Lower leg skin (tissue), 3 donors: ENCODE measurements at regions not wholly inside any gene's neighbourhood (a gene's known extent, or its start where the extent isn't known, plus 50 kb on each side); places are given as distances from the start of the nearest gene placed in this dataset.

Source experiments
- CTCF ChIP-seq, 3 donors: fragments of 450-650 bp; IDR thresholded peaks; one replicate each; pipeline ENCODE4 v1.5.1; 2016; ENCODE audit warnings: antibody characterized with exemption in 3 of 3, mild to moderate bottlenecking in 3 of 3, moderate library complexity in 2 of 3
- POLR2A ChIP-seq, 2 donors: fragments of 450-650 bp; IDR thresholded peaks; one replicate each; pipeline ENCODE4 v1.6.1; 2016 to 2017; ENCODE audit warnings: antibody characterized with exemption in 2 of 2, mild to moderate bottlenecking in 1 of 2, moderate library complexity in 1 of 2

GRCh38 chr13:47413112-47413511 lies 516.3 kb upstream of the HTR2A start:
- TF ChIP-seq CTCF (IDR thresholded peaks at IDR 0.05) (no peak), POLR2A (IDR thresholded peaks at IDR 0.05) (no peak)
